ENCODE measurements at regions not wholly inside any gene's neighbourhood (a gene's known extent, or its start where the extent isn't known, plus 50 kb on each side); places are given as distances from the start of the nearest gene placed in this dataset.

DNA sequence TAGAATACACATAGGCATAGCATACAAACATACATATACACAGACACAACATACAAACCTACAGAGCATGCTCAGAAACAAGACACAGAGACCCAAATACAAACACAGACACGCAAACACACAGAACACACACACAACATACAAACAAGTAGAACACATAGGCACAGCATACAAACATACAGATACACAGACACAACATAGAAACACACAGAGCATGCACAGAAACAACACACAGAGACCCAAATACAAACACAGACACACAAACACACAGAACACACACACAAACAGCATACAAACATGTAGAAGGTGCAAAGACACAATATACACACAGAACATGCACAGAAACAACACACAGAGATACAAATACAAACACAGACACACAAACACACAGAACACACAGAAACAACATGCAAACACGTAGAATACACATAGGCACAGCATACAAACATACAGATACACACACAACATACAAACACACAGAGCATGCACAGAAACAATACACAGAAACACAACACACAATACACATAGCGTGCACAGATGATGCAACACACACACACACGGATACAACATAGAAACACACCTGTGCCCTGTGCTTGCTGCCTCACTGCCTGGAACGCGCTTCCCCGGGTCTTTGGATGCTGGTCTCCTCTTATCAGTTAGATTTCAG lies 469.0 kb upstream of the CDH4 start:
- DNase-seq = no peak
- Histone ChIP-seq H3K36me3 (replicated peaks) (no peaks in the 10 kb centered on the region), H3K27me3 (replicated peaks) (no peaks in the 10 kb centered on the region), H3K27ac (no peak overlapping the region), H3K4me3 (ENCODE audit: low read depth, low read length) (no peak overlapping the region)
- in situ Hi-C loops (cut with HindIII; ENCODE audit: low pct_ligation_motif_present, low sequenced_read_pairs) = no loop called here
- TF ChIP-seq, protein P1, sequence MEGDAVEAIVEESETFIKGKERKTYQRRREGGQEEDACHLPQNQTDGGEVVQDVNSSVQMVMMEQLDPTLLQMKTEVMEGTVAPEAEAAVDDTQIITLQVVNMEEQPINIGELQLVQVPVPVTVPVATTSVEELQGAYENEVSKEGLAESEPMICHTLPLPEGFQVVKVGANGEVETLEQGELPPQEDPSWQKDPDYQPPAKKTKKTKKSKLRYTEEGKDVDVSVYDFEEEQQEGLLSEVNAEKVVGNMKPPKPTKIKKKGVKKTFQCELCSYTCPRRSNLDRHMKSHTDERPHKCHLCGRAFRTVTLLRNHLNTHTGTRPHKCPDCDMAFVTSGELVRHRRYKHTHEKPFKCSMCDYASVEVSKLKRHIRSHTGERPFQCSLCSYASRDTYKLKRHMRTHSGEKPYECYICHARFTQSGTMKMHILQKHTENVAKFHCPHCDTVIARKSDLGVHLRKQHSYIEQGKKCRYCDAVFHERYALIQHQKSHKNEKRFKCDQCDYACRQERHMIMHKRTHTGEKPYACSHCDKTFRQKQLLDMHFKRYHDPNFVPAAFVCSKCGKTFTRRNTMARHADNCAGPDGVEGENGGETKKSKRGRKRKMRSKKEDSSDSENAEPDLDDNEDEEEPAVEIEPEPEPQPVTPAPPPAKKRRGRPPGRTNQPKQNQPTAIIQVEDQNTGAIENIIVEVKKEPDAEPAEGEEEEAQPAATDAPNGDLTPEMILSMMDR (IDR thresholded peaks at IDR 0.05; ENCODE audit: low read depth, low read length, missing control alignments) = no peak

DNA sequence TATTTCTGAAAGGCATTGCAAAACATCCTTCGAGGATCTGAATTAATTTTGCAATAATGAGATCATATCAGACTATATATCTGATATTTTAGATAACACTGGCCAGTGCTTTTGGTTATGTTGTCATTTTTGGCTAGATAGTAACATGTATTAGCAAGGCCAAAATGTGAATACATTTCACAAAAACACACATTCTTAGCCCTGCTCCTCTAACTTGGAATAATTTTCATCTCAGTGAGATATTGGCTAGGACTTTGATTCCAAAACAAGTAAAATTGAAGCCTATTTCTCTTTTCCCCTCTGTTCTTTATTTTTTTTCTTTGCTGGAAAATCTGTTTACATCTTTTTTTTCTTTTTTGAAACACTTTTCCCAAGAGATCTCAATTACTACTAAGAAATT lies 466.8 kb upstream of the CDH4 start:
- H3K27me3 ChIP-seq (replicated peaks) = no peaks in the 10 kb centered on the region
- in situ Hi-C loops (cut with HindIII; ENCODE audit: low pct_ligation_motif_present, low sequenced_read_pairs) = no loop called here
- no peak overlapping the region for H3K4me3 ChIP-seq (ENCODE audit: low read depth, low read length)
- TF ChIP-seq, protein P1 (IDR thresholded peaks at IDR 0.05; ENCODE audit: low read depth, low read length, missing control alignments) = no peak
- H3K36me3 ChIP-seq (replicated peaks) = no peaks in the 10 kb centered on the region
- no peak for DNase-seq
- no peak overlapping the region for H3K27ac ChIP-seq

DNA sequence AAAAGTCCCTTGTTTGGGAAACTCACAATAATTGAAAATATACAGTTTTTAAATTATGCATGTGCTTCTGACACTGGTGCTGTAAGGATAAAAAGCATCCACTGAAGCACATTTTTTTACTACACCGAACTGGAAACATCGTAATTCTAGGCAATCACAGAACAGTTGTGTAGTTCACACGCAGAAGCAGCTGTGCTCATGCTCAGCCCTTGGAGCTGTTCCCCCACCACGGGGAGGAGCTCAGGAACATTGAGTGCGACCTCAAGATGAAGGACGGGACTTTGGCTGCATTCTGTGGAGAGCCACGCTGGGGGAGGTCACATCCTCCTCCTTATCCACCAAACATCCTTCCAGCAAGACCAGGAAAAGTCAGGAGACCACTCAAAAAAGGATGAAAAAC lies 466.3 kb upstream of the CDH4 start:
- no peak overlapping the region for H3K4me3 ChIP-seq (ENCODE audit: low read depth, low read length)
- TF ChIP-seq, protein P1 (IDR thresholded peaks at IDR 0.05; ENCODE audit: low read depth, low read length, missing control alignments) = no peak
- no peak overlapping the region for H3K27ac ChIP-seq
- no peak for DNase-seq
- in situ Hi-C loops (cut with HindIII; ENCODE audit: low pct_ligation_motif_present, low sequenced_read_pairs) = no loop called here
- H3K36me3 ChIP-seq (replicated peaks) = no peaks in the 10 kb centered on the region
- no peaks in the 10 kb centered on the region for H3K27me3 ChIP-seq (replicated peaks)

DNA sequence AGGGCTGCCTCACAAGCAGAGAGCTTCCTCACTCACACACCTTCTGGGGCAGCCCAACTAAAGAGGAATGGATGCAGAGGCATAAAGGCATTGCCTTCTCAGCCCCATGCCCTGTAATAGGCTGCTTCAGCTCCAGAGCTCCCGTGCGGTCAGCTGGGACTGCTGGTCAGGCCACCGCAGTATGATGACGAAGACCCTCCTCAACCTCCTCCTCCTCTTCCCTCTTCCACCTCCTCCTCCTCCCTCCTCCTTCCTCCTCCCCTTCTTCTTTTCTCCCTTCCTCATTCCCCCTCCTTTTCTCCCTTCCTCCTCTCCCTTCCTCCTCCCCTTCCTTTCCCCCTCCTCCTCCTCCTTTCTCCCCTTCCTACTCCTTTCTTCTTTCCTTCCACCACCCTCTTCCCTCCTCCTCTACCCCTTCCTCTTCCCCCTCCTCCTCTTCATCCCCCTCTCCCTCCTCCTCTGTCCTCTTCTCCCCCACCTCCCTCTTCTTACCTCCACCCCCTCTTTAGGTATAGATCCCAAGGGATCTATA lies 465.3 kb upstream of the CDH4 start:
- H3K27me3 ChIP-seq (replicated peaks) = no peaks in the 10 kb centered on the region
- H3K4me3 ChIP-seq (ENCODE audit: low read depth, low read length) = no peak overlapping the region
- H3K27ac ChIP-seq = no peak overlapping the region
- in situ Hi-C loops (cut with HindIII; ENCODE audit: low pct_ligation_motif_present, low sequenced_read_pairs) = no loop called here
- no peak for DNase-seq
- H3K36me3 ChIP-seq (replicated peaks) = no peaks in the 10 kb centered on the region
- TF ChIP-seq, protein P1 (IDR thresholded peaks at IDR 0.05; ENCODE audit: low read depth, low read length, missing control alignments) = no peak

DNA sequence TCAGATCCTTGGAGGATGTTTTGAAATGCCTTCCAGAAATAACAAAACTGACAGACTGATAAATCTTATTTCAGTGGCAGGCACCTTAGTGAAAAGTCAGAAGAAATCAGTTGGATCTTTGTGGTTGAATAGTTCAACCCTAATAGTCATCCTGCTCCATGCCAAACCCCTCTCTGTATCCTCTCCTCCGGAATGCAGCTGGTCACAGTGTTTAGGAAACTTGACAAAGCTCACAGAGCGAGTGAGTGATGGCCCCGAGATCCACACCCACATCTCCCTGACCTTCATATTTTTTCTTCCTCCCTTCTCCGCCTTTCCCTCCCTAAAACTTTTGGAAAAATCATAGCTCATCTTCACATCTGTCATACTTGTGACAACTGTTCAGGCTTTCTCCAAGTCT lies 464.8 kb upstream of the CDH4 start:
- Histone ChIP-seq H3K27ac (no peak overlapping the region), H3K4me3 (ENCODE audit: low read depth, low read length) (no peak overlapping the region), H3K36me3 (replicated peaks) (no peaks in the 10 kb centered on the region), H3K27me3 (replicated peaks) (no peaks in the 10 kb centered on the region)
- in situ Hi-C loops (cut with HindIII; ENCODE audit: low pct_ligation_motif_present, low sequenced_read_pairs) = no loop called here
- DNase-seq = no peak
- TF ChIP-seq, protein P1 (IDR thresholded peaks at IDR 0.05; ENCODE audit: low read depth, low read length, missing control alignments) = no peak

DNA sequence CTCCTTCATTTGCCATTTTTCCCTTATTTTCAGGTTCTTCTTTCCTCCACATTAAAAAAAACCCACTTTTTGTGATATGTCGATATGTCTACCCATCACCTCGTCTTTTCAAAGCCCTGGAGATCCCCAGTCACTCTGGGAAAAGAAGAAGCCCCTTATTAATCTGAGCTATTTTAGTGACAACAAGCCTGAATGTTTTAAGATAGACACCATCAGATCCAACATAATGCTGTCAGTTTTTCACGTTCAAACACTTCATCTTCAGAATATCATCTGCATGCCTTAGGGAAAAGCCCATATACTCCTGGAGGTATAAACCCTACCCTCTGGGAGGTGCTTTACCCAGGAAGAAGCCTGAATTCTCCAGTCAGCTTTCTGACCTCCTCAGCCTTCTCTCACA lies 464.0 kb upstream of the CDH4 start:
- H3K27ac ChIP-seq = no peak overlapping the region
- no peak for DNase-seq
- no peaks in the 10 kb centered on the region for H3K36me3 ChIP-seq (replicated peaks)
- no peak overlapping the region for H3K4me3 ChIP-seq (ENCODE audit: low read depth, low read length)
- in situ Hi-C loops (cut with HindIII; ENCODE audit: low pct_ligation_motif_present, low sequenced_read_pairs) = no loop called here
- H3K27me3 ChIP-seq (replicated peaks) = no peaks in the 10 kb centered on the region
- TF ChIP-seq, protein P1 (IDR thresholded peaks at IDR 0.05; ENCODE audit: low read depth, low read length, missing control alignments) = no peak
